ENCODE measurements at regions not wholly inside any gene's neighbourhood (a gene's known extent, or its start where the extent isn't known, plus 50 kb on each side); places are given as distances from the start of the nearest gene placed in this dataset.

GRCh38 chr11:106475181-106475580 is 397.7 kb downstream of the AASDHPPT start:
- DNase-seq (ENCODE audit: low read depth, low spot score) = no peak
- H3K27ac ChIP-seq = no peak overlapping the region

DNA sequence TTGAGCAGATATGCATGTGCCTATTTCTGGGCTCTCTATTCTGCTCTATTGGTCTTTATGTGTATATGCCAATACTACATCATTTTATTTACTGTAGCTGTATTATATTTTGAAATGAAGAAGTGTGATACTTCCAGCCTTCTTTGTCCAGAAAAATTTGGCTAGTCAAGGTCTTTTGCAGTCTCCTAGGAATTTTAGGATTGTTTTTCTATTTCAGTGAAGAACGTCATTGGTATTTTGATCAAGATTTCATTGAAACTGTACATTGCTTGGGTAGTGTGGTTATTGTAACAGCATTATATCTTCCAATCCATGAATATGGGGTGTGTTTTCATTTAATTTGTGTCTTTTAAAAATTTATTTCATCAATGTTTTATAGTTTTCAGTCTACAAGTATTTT is 400.3 kb downstream of the AASDHPPT start:
- no peak overlapping the region for H3K27ac ChIP-seq
- no peak for DNase-seq (ENCODE audit: low read depth, low spot score)

GRCh38 chr11:106479646-106480045 is 402.2 kb downstream of the AASDHPPT start:
- H3K27ac ChIP-seq = no peak overlapping the region
- DNase-seq (ENCODE audit: low read depth, low spot score) = no peak

DNA sequence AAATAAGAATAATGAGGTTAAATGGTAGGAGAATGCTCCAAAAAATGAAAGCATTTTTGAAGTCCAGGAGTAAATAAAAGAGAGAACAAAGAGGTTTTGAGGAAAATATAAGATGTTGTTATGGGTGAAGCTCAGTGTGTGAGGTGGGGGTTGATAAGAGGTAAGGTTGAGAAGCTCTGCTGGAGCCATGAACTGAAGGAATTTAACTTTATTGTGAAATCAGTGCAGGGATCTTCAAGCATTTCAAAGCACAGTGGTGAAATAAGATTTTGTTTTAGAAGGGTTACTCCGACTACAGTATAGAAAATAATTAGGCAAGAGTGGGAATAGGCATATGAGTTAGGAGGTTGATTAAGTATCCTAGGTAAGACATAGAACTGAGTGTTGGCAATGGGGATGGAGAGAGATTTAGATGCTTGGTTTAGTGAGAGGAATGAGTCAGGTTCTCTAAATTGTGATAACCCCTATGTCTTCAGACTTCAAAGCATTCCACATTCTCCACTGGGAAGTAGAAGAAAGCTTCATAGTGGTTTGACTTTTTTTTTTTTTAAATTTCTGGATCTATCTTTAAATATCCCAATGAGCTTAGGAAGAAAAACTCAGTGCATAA is 403.2 kb downstream of the AASDHPPT start:
- no peak overlapping the region for H3K27ac ChIP-seq
- DNase-seq (ENCODE audit: low read depth, low spot score) = no peak

GRCh38 chr11:106482917-106483785 is 405.7 kb downstream of the AASDHPPT start:
- H3K27ac ChIP-seq = peak overlapping the region; percentile 10
- no peak for DNase-seq (ENCODE audit: low read depth, low spot score)

DNA sequence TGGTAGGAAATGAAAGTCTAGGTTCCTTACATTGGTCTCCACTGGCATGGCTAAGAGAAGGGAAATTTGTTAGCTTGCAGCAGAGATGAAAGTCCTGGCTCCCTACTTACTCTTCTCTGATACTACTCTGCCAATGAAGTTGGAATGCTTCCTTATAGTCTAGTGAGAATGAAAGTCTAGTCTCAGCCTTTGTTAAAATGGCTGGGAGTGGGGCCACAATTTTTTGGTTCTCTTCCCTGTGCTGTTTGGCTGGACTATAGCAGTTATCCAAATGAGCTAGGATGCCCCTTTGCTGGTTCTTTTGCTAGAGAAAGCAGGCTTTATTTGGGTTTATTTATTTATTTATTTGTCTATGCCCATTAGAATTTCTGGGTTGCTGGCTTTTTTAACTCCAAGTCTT is 414.3 kb downstream of the AASDHPPT start:
- no peak overlapping the region for H3K27ac ChIP-seq
- no peak for DNase-seq (ENCODE audit: low read depth, low spot score)

DNA sequence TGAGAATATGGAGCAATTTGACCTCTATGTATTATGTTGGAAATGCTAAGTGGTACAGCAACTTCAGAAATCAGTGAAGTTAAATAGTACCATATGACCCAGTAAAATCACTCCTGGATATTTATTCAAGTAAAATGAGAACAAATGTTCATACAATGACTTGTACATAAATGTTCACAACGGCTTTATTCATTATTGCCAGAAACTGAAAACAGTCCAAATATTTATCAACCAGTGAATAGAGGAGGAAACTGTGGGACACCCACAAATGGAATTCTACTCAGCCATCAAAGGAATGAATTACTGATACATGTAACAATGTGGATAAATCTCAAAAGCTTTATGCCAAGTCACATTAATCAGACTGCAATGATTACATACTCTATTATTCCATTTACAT is 416.3 kb downstream of the AASDHPPT start:
- DNase-seq (ENCODE audit: low read depth, low spot score) = no peak
- no peak overlapping the region for H3K27ac ChIP-seq

- peak; percentile 85 for DNase-seq (ENCODE audit: low read depth, low spot score)
- peak overlapping the region; percentile 39 for H3K27ac ChIP-seq
These were observed 417.6 kb downstream of the AASDHPPT start for GRCh38 chr11:106495046-106495445.

- peak overlapping the region; percentile 25 for H3K27ac ChIP-seq
- DNase-seq (ENCODE audit: low read depth, low spot score) = peak; percentile 40
These were observed 419.2 kb downstream of the AASDHPPT start for GRCh38 chr11:106496677-106497076.

DNA sequence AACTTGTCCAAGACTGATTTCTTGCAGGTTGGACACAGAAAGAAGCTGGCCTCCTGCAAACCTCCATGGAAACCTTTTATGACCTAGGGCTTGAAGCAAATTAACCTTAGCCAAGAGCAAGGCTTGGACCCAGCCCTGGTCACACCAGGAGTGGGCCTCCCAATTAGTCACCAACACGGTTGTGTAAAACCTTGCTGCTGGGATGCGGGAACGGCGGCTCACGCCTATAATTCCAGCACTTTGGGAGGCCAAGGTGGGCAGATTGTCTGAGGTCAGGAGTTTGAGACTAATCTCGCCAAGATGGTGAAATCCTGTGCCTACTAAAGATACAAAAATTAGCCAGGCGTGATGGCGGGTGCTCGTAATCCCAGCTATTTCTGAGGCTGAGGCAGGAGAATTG is 419.9 kb downstream of the AASDHPPT start:
- H3K27ac ChIP-seq = peak overlapping the region; percentile 25
- DNase-seq (ENCODE audit: low read depth, low spot score) = no peak

DNA sequence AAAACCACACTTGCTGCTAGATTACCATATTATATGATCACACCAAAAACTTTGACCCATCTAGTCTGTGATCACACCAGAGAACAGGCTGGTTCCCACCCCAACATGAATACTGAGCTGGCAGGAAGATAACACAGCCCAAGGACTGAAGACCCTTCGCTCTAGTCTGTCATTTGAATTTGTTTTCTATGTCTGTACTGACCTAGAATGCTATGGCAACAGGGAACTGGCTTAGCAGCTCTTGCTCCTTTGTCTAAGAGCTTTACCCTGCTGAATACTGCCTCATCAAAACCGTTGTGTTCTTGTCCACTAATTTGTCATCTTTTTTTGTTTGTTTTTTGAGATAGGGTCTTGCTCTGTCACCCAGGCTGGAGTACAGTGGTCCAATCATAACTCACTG is 420.4 kb downstream of the AASDHPPT start:
- no peak for DNase-seq (ENCODE audit: low read depth, low spot score)

DNA sequence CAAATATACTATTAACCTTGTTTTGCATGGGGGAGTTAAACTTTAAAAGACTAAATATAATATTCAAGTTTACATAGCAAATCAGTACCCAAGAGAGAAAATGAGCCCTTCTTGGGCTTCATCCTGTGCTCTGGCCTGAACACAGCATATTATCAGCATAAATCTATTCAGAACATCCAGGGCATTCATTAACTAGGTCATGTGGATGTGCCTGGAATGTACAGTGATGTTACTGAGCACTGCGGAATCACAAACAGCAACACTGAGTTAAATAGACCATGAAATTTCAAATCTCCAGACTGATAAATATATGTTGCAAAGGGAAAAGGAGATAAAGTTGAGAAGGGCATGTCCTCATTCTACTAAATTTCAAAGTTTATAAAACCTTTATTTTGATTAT is 426.4 kb downstream of the AASDHPPT start:
- no peak overlapping the region for H3K27ac ChIP-seq
- no peak for DNase-seq (ENCODE audit: low read depth, low spot score)

More for the DNA sequence above, 420.4 kb downstream of the AASDHPPT start:
- H3K27ac ChIP-seq = no peak overlapping the region

DNA sequence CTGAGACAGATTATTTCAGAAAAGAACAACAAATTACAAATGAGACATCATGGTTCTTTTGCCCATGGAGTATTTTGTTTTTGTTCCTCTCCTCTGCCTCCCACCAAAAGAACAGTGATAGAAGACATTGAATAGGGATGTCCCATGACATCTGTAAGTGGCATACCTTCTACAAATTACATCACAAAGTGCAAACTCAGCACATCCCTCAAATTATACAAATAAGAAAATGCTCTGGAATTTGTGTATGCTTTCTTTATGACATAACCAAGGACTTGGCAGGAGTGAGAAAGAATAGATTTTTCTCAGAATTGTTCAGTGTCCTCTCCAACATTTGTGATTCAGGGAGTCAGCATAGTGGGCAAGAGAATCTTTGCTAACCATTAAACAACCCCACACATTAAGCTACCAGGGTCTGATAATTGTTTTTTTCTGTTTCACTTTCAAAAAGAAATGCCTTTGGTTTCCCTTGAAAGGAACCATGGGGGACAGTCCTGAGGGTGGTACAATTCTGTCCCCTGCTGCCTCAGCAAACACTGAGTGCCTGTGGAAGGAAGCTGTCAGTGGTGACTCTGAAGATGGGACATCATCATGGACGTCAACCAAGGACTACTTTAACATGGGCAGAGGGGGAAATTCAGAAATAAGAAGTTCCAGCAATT is 430.3 kb downstream of the AASDHPPT start:
- no peak overlapping the region for H3K27ac ChIP-seq
- DNase-seq (ENCODE audit: low read depth, low spot score) = no peak

DNA sequence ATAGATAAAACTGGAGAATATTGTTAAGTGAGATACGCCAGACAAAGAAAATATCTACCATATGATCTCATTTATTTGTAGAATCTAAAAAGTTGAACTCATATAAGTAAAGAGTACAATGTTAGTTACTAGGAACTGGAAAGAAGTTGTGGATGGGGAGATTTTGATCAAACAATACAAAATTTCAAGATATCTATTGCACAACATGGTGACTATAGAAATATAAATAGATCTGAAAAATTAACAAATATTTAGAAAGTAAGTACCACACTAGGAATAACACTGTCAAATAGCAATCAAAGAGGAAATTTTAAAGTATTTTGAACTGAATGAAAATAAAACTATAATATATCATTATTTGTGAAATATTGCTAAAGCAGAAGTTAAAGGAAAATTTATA is 437.2 kb downstream of the AASDHPPT start:
- H3K27ac ChIP-seq = no peak overlapping the region
- DNase-seq (ENCODE audit: low read depth, low spot score) = no peak

- no peak overlapping the region for H3K27ac ChIP-seq
- no peak for DNase-seq (ENCODE audit: low read depth, low spot score)
These were observed 440.0 kb downstream of the AASDHPPT start for GRCh38 chr11:106517426-106517825.

DNA sequence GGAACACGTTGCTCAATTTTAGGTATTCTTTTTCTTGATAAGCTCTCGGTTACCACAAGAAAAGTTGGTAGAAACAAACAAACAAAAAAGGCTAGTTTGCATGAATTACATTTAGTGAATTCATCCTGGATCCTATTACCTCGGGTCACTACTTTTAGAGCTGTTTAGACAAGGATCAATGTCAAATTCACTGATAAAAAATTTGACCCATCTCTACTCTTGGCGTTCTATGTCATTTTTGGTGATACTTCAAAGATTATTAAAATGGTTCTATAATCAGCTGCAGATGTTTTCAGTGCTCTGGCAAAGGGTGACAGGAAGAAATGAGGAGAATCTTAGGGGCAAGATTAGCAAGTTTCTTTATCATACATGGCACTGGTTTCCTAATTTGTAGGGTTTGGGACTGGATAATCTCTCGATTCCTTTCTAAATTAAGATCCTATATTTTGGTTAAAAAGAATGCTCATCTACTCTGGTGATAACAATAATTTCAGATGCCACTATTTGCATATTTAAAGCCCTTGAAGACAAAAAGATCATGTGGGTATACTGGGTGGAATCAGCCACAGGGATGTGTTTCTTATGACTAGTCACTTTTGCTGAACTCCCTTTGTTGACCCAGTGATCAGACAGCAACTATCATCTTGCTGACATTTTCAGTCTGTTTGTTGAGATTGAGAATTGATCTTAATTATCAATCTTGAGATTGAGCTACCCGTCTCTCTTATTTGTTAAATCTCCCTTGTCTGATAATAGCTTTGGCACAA is 442.9 kb downstream of the AASDHPPT start:
- no peak for DNase-seq (ENCODE audit: low read depth, low spot score)
- no peak overlapping the region for H3K27ac ChIP-seq

DNA sequence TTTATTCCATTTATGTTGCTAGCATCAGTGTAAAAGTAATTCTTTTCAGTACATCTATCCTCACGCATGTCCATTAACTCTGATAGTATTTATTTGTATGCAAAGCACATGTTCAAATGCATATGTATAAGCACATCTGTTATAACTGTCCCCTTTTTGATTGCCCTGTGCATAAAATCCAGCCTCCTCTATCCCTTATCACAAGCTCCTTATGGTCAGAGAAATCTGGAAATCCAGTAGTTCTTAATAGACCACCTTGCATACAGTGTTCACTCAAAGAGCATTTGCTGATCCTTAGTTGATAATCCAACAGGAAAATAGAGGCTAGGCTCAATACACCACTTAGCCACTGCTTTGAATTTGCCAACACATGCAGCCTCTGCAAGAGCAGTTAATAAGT is 443.5 kb downstream of the AASDHPPT start:
- DNase-seq (ENCODE audit: low read depth, low spot score) = no peak
- H3K27ac ChIP-seq = no peak overlapping the region

DNA sequence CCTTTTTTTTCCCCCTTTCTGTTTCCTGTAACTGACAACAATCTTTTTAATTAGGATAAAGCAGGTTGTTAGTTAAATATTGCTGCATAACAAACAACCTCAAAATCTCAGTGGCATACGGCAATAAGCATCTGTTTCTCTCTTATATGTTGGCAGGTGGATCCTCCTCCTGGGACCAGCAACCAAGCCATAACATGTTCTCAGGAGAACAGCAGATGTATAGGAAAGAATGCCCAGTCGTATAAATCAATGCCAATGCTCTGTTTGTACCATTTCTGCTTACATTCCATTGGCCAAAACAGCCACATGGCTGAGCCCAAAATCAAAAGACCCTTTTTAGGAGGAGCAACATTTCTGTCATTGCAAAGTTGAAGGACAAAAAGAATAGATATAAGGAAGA is 445.7 kb downstream of the AASDHPPT start:
- H3K27ac ChIP-seq = no peak overlapping the region
- DNase-seq (ENCODE audit: low read depth, low spot score) = no peak

DNA sequence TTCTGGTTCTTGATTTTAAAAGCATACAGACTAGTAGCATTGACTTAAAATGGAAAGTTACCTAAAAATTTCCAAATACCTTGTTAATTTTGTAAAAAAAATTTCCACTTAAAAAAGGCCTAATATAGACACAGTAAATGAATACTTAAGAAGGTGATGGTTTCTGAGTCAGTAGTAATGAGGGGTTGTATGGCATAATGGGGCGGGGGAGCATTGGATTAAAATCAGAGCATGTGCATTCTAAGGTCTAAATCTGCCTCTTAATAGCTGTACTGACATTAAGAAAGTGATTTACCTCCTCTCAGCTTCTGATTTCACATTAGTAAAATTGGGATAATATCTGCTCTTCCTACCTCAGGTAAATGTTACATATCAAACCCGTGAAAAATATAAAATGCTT is 446.5 kb downstream of the AASDHPPT start:
- no peak overlapping the region for H3K27ac ChIP-seq

GRCh38 chr11:106524436-106524835 is 447.0 kb downstream of the AASDHPPT start:
- DNase-seq (ENCODE audit: low read depth, low spot score) = no peak
- H3K27ac ChIP-seq = no peak overlapping the region

More for the DNA sequence above, 446.5 kb downstream of the AASDHPPT start:
- no peak for DNase-seq (ENCODE audit: low read depth, low spot score)
